MCF 10A (cell line): ENCODE measurements at regions not wholly inside any gene's neighbourhood (a gene's known extent, or its start where the extent isn't known, plus 50 kb on each side); places are given as distances from the start of the nearest gene placed in this dataset.

Source experiments
- BruUV-seq: library from RNA; stranded (reverse); fragments of 400-500 nt; replicated peaks from 2 replicates; lab custom pipeline; 2021; lab: Mats Ljungman, UMichigan
- CTCF ChIA-PET: fragments of 300-600 bp; sonication (Branson Sonifier 250); formaldehyde crosslinking; extraction: SDS; loops from one replicate; lab custom pipeline; 2021; ENCODE audit warnings: antibody characterized with exemption, inconsistent platforms; lab: Yijun Ruan, JAX
- POLR2A ChIA-PET: fragments of 300-600, 350-650 bp; sonication (Branson Sonifier 250); formaldehyde crosslinking; extraction: SDS; loops from one replicate; lab custom pipeline; 2020; ENCODE audit warnings: antibody characterized with exemption, inconsistent platforms; lab: Yijun Ruan, JAX
- DNase-seq: peaks from one replicate; pipeline ENCODE4 v3.0.0-alpha.2; 2018; ENCODE audit not compliant: unreplicated experiment
- H3K27ac Mint-ChIP-seq: one replicate; pipeline ENCODE4 v1.8.0; 2022; ENCODE audit warnings: mild to moderate bottlenecking, low read depth, mixed read lengths; ENCODE audit not compliant: unreplicated experiment
- H3K27me3 Mint-ChIP-seq: one replicate; pipeline ENCODE4 v1.8.0; 2022; ENCODE audit warnings: mixed read lengths; ENCODE audit not compliant: insufficient read depth, unreplicated experiment
- H3K36me3 Mint-ChIP-seq: one replicate; pipeline ENCODE4 v1.8.0; 2022; ENCODE audit warnings: mild to moderate bottlenecking, moderate library complexity, mixed read lengths; ENCODE audit not compliant: insufficient read depth, unreplicated experiment
- H3K4me1 Mint-ChIP-seq: one replicate; pipeline ENCODE4 v1.8.0; 2022; ENCODE audit warnings: mixed read lengths; ENCODE audit not compliant: insufficient read depth, unreplicated experiment
- H3K4me3 Mint-ChIP-seq: one replicate; pipeline ENCODE4 v1.8.0; 2022; ENCODE audit warnings: mild to moderate bottlenecking, moderate library complexity, mixed read lengths; ENCODE audit not compliant: unreplicated experiment
- H3K9me3 Mint-ChIP-seq: one replicate; pipeline ENCODE4 v1.8.0; 2022; ENCODE audit warnings: mixed read lengths; ENCODE audit not compliant: unreplicated experiment
- intact Hi-C: fragments of 100-400 bp; cut with micrococcal nuclease; formaldehyde crosslinking; loops from 2 replicates; pipeline ENCODE4 v1.14.1; 2022
- TF ChIP-seq, protein P1 (sequence below): fragments of 200-600 bp; IDR thresholded peaks from one replicate; pipeline ENCODE4 v1.8.0; 2022; ENCODE audit warnings: antibody characterized with exemption, mild to moderate bottlenecking; ENCODE audit not compliant: unreplicated experiment

DNA sequence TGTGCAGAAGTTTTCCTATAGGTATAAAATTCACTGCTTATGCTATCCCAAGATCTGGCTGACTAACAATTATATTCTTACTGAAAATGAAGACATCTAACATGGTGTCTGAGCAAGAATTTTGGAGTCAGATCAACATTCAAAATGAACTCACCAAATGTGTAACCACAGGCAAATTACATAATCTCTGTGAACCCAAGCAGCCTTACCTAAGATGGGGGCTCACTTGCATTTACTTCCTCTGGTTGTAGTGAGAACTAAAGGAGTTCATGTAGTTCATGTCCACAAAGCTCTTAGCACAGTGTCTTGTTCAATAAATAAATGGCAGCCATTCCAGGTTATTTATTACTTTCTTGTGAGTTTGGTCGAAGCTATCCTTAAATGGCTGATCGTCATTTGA lies 163.9 kb upstream of the LCORL start:
- H3K36me3 Mint-ChIP-seq: no peaks in the 10 kb centered on the region
- H3K4me3 Mint-ChIP-seq: no peak overlapping the region
- H3K27ac Mint-ChIP-seq: no peak overlapping the region
- BruUV-seq: no TSS peak
- ChIA-PET CTCF (interaction anchor here (0.5 kb wide), 1 partner anchor 1311 kb away, joined by 3 read pairs; no protein-coding TSS in a partner anchor), POLR2A (interaction anchor here (0.6 to 0.8 kb wide), 3 partner anchors 31 to 164 kb away, joined by 3 to 4 read pairs (median 3); partner anchors contain the start of gene LCORL)
- H3K9me3 Mint-ChIP-seq: no peaks in the 10 kb centered on the region
- no peaks in the 10 kb centered on the region for H3K27me3 Mint-ChIP-seq
- intact Hi-C loops: no loop called here
- TF ChIP-seq, protein P1, sequence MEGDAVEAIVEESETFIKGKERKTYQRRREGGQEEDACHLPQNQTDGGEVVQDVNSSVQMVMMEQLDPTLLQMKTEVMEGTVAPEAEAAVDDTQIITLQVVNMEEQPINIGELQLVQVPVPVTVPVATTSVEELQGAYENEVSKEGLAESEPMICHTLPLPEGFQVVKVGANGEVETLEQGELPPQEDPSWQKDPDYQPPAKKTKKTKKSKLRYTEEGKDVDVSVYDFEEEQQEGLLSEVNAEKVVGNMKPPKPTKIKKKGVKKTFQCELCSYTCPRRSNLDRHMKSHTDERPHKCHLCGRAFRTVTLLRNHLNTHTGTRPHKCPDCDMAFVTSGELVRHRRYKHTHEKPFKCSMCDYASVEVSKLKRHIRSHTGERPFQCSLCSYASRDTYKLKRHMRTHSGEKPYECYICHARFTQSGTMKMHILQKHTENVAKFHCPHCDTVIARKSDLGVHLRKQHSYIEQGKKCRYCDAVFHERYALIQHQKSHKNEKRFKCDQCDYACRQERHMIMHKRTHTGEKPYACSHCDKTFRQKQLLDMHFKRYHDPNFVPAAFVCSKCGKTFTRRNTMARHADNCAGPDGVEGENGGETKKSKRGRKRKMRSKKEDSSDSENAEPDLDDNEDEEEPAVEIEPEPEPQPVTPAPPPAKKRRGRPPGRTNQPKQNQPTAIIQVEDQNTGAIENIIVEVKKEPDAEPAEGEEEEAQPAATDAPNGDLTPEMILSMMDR: no peak
- no peaks in the 10 kb centered on the region for H3K4me1 Mint-ChIP-seq
- DNase-seq: no peak

DNA sequence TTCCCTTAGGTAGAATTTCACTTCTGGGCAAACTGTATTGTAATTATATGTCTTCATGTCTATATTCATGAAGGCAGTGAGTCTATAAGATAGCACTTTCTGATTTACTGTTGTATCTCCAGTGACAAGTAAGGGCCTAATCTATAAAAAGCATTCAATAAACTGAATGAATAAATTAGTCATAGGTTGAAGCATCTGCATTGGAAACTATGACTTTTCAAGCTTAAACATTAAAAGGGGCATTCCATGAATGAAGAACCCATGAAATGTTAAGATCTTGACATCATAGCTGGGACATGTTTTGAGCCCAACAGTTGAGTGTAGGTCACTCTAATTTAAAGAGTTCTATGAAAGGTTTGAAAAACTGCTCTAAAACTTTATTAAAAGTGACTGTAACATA lies 159.3 kb upstream of the LCORL start:
- no peaks in the 10 kb centered on the region for H3K36me3 Mint-ChIP-seq
- ChIA-PET POLR2A (no interaction called here), CTCF (no interaction called here)
- no peak for DNase-seq
- no peak overlapping the region for H3K4me3 Mint-ChIP-seq
- no TSS peak for BruUV-seq
- no peaks in the 10 kb centered on the region for H3K4me1 Mint-ChIP-seq
- TF ChIP-seq, protein P1: no peak
- H3K27ac Mint-ChIP-seq: no peak overlapping the region
- H3K27me3 Mint-ChIP-seq: no peaks in the 10 kb centered on the region
- no peaks in the 10 kb centered on the region for H3K9me3 Mint-ChIP-seq
- intact Hi-C loops: no loop called here

- POLR2A ChIA-PET: no interaction called here
- BruUV-seq: no TSS peak
- Mint-ChIP-seq H3K27ac (no peak overlapping the region), H3K9me3 (no peaks in the 10 kb centered on the region), H3K27me3 (no peaks in the 10 kb centered on the region), H3K4me1 (no peaks in the 10 kb centered on the region), H3K36me3 (no peaks in the 10 kb centered on the region), H3K4me3 (no peak overlapping the region)
- no peak for DNase-seq
- TF ChIP-seq, protein P1: no peak
- intact Hi-C loops: no loop called here
- CTCF ChIA-PET: no interaction called here
These were observed 158.6 kb upstream of the LCORL start for GRCh38 chr4:18180122-18180521.

DNA sequence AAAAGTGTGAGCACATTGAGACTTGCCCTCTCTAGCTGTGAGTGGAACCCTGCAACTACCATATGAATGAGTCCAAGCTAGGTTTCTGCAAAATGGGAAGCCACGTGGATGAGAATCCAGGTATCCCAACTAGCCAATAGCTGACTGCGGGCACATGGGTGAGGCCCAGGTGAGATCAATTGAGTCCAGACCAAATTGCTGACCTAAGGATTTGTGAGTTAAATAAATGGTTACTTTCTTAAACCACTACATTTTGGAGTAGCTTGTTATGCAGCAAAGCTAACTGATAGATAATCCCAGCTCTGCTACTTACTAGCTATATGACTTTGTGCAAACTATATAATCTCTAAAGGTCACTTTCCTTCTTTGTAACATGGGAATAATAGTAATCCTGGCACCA lies 150.3 kb upstream of the LCORL start:
- ChIA-PET POLR2A (no interaction called here), CTCF (interaction anchor here (0.7 kb wide), 1 partner anchor 128 kb away, joined by 3 read pairs; no protein-coding TSS in a partner anchor)
- Mint-ChIP-seq H3K36me3 (no peaks in the 10 kb centered on the region), H3K27me3 (no peaks in the 10 kb centered on the region), H3K9me3 (no peaks in the 10 kb centered on the region), H3K4me3 (no peak overlapping the region), H3K4me1 (no peaks in the 10 kb centered on the region), H3K27ac (no peak overlapping the region)
- DNase-seq: no peak
- TF ChIP-seq, protein P1: no peak
- no TSS peak for BruUV-seq
- intact Hi-C loops: no loop called here
